ENCODE measurements at regions not wholly inside any gene's neighbourhood (a gene's known extent, or its start where the extent isn't known, plus 50 kb on each side); places are given as distances from the start of the nearest gene placed in this dataset.

DNA sequence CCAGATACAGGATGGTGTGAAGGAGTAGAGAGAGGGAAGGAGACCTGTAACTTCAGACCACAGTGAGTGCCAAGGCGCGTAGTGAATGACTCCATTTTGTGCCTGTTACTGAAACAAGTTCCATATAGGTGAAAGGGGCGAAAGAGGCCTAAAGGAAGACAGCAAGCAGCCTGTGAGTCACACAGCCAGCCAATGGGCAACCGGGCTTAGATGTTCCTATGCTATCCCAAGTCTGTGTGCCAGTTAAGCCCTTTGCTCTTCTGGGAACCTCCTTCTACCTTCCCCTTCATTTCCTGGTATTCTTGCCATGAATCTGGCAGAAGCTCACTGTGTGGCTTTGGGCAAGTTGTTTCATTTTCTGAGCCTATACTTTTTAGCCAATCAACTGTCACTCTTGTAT is 161.8 kb upstream of the LDB2 start:
- FAIRE-seq (peak; percentile 13), DNase-seq (ENCODE audit: low read depth, low spot score) (no peak)
- H3K27ac ChIP-seq (ENCODE audit: control insufficient read depth, insufficient read depth, low read length): no peak overlapping the region
- no peak overlapping the region for H3K4me3 ChIP-seq (ENCODE audit: control insufficient read depth in 2 of 3, extremely low read depth in 1 of 3, insufficient read depth in 2 of 3, low read depth in 1 of 3, low read length in 3 of 3)
- H3K36me3 ChIP-seq (ENCODE audit: control insufficient read depth in 2 of 2, extremely low read depth in 1 of 2, insufficient read depth in 2 of 2, low read length in 2 of 2): no peaks in the 10 kb centered on the region
- dilution Hi-C loops (cut with MboI; ENCODE audit: extremely low pct_ligation_motif_present, low sequenced_read_pairs): no loop called here
- no peaks in the 10 kb centered on the region for H3K9me1 ChIP-seq (ENCODE audit: control insufficient read depth, extremely low read depth, insufficient read depth, low read length)
- no peaks in the 10 kb centered on the region for H3K4me1 ChIP-seq (ENCODE audit: control insufficient read depth, extremely low read depth, insufficient read depth, low read length)
- no peaks in the 10 kb centered on the region for H3K9me3 ChIP-seq (ENCODE audit: control insufficient read depth, low read depth, low read length)
- no peaks in the 10 kb centered on the region for H4K20me1 ChIP-seq (ENCODE audit: control insufficient read depth, extremely low read depth, insufficient read depth, low read length)
- no peak overlapping the region for H3K4me2 ChIP-seq (ENCODE audit: control insufficient read depth, extremely low read depth, insufficient read depth, low read depth, low read length)
- TF ChIP-seq, protein P1, sequence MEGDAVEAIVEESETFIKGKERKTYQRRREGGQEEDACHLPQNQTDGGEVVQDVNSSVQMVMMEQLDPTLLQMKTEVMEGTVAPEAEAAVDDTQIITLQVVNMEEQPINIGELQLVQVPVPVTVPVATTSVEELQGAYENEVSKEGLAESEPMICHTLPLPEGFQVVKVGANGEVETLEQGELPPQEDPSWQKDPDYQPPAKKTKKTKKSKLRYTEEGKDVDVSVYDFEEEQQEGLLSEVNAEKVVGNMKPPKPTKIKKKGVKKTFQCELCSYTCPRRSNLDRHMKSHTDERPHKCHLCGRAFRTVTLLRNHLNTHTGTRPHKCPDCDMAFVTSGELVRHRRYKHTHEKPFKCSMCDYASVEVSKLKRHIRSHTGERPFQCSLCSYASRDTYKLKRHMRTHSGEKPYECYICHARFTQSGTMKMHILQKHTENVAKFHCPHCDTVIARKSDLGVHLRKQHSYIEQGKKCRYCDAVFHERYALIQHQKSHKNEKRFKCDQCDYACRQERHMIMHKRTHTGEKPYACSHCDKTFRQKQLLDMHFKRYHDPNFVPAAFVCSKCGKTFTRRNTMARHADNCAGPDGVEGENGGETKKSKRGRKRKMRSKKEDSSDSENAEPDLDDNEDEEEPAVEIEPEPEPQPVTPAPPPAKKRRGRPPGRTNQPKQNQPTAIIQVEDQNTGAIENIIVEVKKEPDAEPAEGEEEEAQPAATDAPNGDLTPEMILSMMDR (optimal IDR thresholded peaks at IDR 0.05 in 1 of 3, IDR thresholded peaks at IDR 0.05 in 1 of 3, conservative IDR thresholded peaks at IDR 0.05 in 1 of 3; ENCODE audit: extremely low read depth in 1 of 3, insufficient read depth in 2 of 3, low read length in 3 of 3): no peak
- TF ChIP-seq EZH2 (IDR thresholded peaks at IDR 0.05; ENCODE audit: low read length): no peak
- H3K79me2 ChIP-seq (ENCODE audit: control insufficient read depth, insufficient read depth, low read length): no peaks in the 10 kb centered on the region
- H3K27me3 ChIP-seq (ENCODE audit: control insufficient read depth, extremely low read depth, insufficient read depth, low read length): no peaks in the 10 kb centered on the region
- H3K9ac ChIP-seq (ENCODE audit: control insufficient read depth, extremely low read depth, insufficient read depth, low read length): no peak overlapping the region
- H2AFZ ChIP-seq (ENCODE audit: control insufficient read depth, low read length): no peak overlapping the region

DNA sequence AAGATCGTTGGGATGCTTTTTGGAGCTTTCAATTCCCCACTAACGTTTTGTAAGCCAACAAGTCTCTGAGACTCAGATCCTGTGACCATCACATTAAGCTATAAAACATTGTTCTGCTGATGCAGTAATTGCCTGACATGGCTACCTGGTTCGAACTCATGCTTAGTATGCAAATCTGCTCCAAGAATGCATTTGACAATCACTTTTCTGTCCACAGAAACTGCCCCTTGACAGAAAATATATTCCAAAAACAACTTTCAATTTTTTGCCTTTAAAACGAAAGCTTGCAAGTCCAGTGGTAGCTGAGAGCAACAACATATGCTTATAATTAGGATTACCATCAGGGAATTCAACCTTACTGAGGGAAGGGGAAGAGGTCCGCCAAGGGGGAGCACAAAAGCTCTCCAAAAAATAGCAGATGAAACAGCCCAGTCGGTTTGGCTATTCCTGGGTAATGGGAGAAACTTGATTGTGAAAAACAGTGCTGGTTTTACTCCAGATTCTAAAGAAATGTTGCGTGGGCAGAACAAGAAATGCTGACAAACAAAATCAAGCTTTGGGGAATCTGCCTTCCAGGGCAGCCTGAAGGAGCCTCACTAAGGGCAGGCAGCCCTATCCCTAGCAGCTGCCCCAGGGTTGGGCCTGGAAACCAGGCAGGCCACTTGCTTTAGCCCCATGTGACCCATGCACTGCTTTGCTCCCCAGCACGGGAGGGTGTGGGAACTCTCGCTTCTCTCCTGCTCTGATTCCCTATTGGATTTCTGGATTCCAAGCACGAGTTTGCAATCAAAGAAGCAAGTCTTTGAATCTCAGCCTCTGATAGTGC is 160.7 kb upstream of the LDB2 start:
- Histone ChIP-seq H3K9me1 (ENCODE audit: control insufficient read depth, extremely low read depth, insufficient read depth, low read length) (no peaks in the 10 kb centered on the region), H3K36me3 (ENCODE audit: control insufficient read depth in 2 of 2, extremely low read depth in 1 of 2, insufficient read depth in 2 of 2, low read length in 2 of 2) (no peaks in the 10 kb centered on the region), H3K4me2 (ENCODE audit: control insufficient read depth, extremely low read depth, insufficient read depth, low read depth, low read length) (no peak overlapping the region), H3K4me3 (ENCODE audit: control insufficient read depth in 2 of 3, extremely low read depth in 1 of 3, insufficient read depth in 2 of 3, low read depth in 1 of 3, low read length in 3 of 3) (no peak overlapping the region), H3K9ac (ENCODE audit: control insufficient read depth, extremely low read depth, insufficient read depth, low read length) (no peak overlapping the region), H3K9me3 (ENCODE audit: control insufficient read depth, low read depth, low read length) (no peaks in the 10 kb centered on the region), H2AFZ (ENCODE audit: control insufficient read depth, low read length) (no peak overlapping the region), H3K79me2 (ENCODE audit: control insufficient read depth, insufficient read depth, low read length) (no peaks in the 10 kb centered on the region), H3K4me1 (ENCODE audit: control insufficient read depth, extremely low read depth, insufficient read depth, low read length) (no peaks in the 10 kb centered on the region), H3K27ac (ENCODE audit: control insufficient read depth, insufficient read depth, low read length) (no peak overlapping the region), H3K27me3 (ENCODE audit: control insufficient read depth, extremely low read depth, insufficient read depth, low read length) (no peaks in the 10 kb centered on the region), H4K20me1 (ENCODE audit: control insufficient read depth, extremely low read depth, insufficient read depth, low read length) (no peaks in the 10 kb centered on the region)
- no peak for DNase-seq (ENCODE audit: low read depth, low spot score)
- no peak for FAIRE-seq
- dilution Hi-C loops (cut with MboI; ENCODE audit: extremely low pct_ligation_motif_present, low sequenced_read_pairs): no loop called here
- TF ChIP-seq, protein P1 (optimal IDR thresholded peaks at IDR 0.05 in 1 of 3, IDR thresholded peaks at IDR 0.05 in 1 of 3, conservative IDR thresholded peaks at IDR 0.05 in 1 of 3; ENCODE audit: extremely low read depth in 1 of 3, insufficient read depth in 2 of 3, low read length in 3 of 3): no peak
- no peak for TF ChIP-seq EZH2 (IDR thresholded peaks at IDR 0.05; ENCODE audit: low read length)

All from keratinocyte (primary cell).